Gastrocnemius medialis (tissue), 4 donors: ENCODE measurements at regions not wholly inside any gene's neighbourhood (a gene's known extent, or its start where the extent isn't known, plus 50 kb on each side); places are given as distances from the start of the nearest gene placed in this dataset.

Experiments used
- ATAC-seq, 2 donors: fragments of 150-250 bp; one replicate each; pipeline ENCODE4 v1.9.1; 2016
- DNase-seq, 2 donors: peaks; one replicate each; pipeline ENCODE4 v3.0.0-alpha.2; 2019
- H3K27ac ChIP-seq, 4 donors: fragments of 200-600 bp; sonication (generic); 1 replicate in 1 of 4; 2 replicates in 3 of 4; pipeline ENCODE4 v1.5.1; 2016 to 2018; ENCODE audit warnings: mild to moderate bottlenecking in 2 of 4, moderate library complexity in 1 of 4
- H3K27me3 ChIP-seq, 3 donors: fragments of 200-600 bp; sonication (generic) in 2 of 3; 1 replicate in 1 of 3; 2 replicates in 2 of 3; pipeline versions ENCODE4 v1.5.1 to v1.6.0; 2016 to 2019; ENCODE audit warnings: mild to moderate bottlenecking in 1 of 3, moderate library complexity in 1 of 3
- H3K36me3 ChIP-seq, 2 donors: fragments of 200-600 bp; sonication (generic) in 1 of 2; one replicate each; pipeline ENCODE4 v1.5.1; 2017 to 2018
- H3K4me1 ChIP-seq, 2 donors: fragments of 200-600 bp; sonication (generic) in 1 of 2; one replicate each; pipeline ENCODE4 v1.5.1; 2016 to 2017; ENCODE audit warnings: mild to moderate bottlenecking in 2 of 2
- H3K4me3 ChIP-seq, 4 donors: fragments of 200-600 bp; sonication (generic) in 3 of 4; 1 replicate in 1 of 4; 2 replicates in 3 of 4; pipeline ENCODE4 v1.5.1; 2016 to 2019; ENCODE audit warnings: mild to moderate bottlenecking in 2 of 4
- H3K9me3 ChIP-seq, 3 donors: fragments of 200-600 bp; sonication (generic) in 2 of 3; 1 replicate in 1 of 3; 2 replicates in 2 of 3; pipeline ENCODE4 v1.5.1; 2016 to 2019
- CTCF ChIP-seq, 5 experiments: fragments of 450-650 bp in 3 of 5; fragments of 200-600 bp in 2 of 5; sonication (generic) in 2 of 5; IDR thresholded peaks in 4 of 5; conservative IDR thresholded peaks in 1 of 5; 1 replicate in 4 of 5; 2 replicates in 1 of 5; pipeline ENCODE4 v1.5.1; 2016 to 2019; ENCODE audit warnings: antibody characterized with exemption in 5 of 5, mild to moderate bottlenecking in 3 of 5, moderate library complexity in 3 of 5
- POLR2A ChIP-seq, 2 donors: fragments of 450-650 bp; IDR thresholded peaks; one replicate each; pipeline ENCODE4 v1.6.1; 2017; ENCODE audit warnings: antibody characterized with exemption in 2 of 2, mild to moderate bottlenecking in 2 of 2, moderate library complexity in 2 of 2
- in situ Hi-C, 4 donors: fragments of 200-750 bp; cut with MboI; loops; one replicate each; pipeline versions ENCODE4 v1.15.0 to v1.8.0; 2017; ENCODE audit warnings: low sequenced_read_pairs in 4 of 4
- intact Hi-C: fragments of 100-400 bp; cut with DNase I; formaldehyde crosslinking; loops from one replicate; pipeline ENCODE4 v1.15.1; 2023; ENCODE audit warnings: low total_unique reads

DNA sequence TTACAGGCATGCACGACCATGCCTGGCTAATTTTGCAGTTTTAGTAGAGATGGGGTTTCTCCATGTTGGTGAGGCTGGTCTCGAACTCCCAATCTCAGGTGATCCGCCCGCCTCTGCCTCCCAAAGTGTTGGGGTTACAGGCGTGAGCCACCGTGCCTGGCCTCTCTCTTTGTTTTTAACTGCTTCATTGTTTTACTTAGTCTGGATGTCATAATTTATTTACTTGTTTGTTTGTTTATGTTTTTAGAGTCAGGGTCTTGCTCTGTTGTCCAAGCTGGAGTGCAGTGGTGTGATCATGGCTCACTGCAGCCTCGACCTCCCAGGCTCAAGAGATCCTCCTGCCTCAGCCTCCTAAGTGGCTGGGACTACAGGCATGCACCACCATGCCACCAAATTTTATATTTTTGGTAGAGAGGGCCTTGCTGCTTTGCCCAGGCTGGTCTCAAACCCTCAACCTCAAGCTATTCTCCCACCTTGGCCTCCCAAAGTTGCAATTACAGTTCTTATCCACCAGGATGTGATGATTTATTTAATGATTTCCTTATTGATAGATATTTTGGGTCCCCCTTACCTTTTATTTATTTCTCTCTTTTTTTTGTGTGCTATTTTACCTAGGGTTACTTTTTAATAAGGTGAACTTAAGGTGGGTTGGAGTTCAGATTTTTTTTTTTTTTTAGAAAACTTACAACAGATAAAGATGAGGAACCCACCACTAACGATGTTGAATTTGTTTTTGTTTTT is 52.6 kb upstream of the ADA2 start:
- in situ Hi-C loops: no loop called here
- no peak for ATAC-seq
- intact Hi-C loops: no loop called here

DNA sequence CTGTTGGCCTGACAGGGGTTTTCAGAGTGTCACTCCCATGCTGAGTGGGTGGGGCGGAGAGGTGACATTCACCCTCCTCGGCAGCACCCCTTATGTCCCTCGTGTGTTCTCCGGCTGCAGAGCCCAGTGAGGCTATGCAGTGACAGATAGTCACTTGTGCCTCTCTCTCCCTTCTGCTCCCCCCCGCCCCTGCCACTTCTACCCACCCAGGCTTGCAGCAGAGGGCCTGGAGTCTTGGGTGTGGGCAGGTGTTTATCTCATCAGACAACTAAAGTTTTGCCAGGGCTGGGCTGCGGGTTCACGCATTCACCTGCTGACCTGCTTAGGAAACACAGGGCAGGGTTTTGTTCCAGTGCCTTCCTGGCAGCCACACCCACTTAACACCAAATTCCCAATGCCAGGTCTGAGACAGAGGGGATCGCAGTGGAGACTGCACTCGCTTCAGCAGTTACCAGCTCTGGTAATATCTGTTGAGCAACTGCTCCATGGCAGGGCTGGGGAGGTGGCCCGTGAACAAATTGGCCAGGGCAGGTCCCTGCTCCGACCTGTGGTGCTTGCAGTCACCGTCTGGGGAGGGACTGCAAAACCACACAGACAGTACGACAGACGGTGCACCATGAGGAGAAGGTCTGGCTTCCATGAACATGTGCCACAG is 50.5 kb upstream of the ADA2 start:
- H3K4me3 ChIP-seq: no peak overlapping the region
- no peaks in the 10 kb centered on the region for H3K27me3 ChIP-seq
- DNase-seq (no peak), ATAC-seq (no peak)
- H3K9me3 ChIP-seq: no peaks in the 10 kb centered on the region
- peaks cover 19 to 26% of the 10 kb centered on the region in 2 donors for H3K4me1 ChIP-seq
- no peak overlapping the region for H3K27ac ChIP-seq
- in situ Hi-C loops (loop anchor here in 1 of 4 donors (10.0 kb wide), 1 partner anchor 65 kb away; no protein-coding TSS in a partner anchor), intact Hi-C loops (loop anchor here (5.0 kb wide), 1 partner anchor 233 kb away; no protein-coding TSS in a partner anchor)
- H3K36me3 ChIP-seq: no peaks in the 10 kb centered on the region
- TF ChIP-seq CTCF (IDR thresholded peaks at IDR 0.05 in 4 of 5, conservative IDR thresholded peaks at IDR 0.05 in 1 of 5) (no peak), POLR2A (IDR thresholded peaks at IDR 0.05) (no peak)

More for the DNA sequence above, 52.6 kb upstream of the ADA2 start:
- Histone ChIP-seq H3K27ac (no peak overlapping the region), H3K9me3 (no peaks in the 10 kb centered on the region), H3K27me3 (no peaks in the 10 kb centered on the region), H3K4me3 (no peak overlapping the region), H3K36me3 (no peaks in the 10 kb centered on the region), H3K4me1 (peaks cover 0 to 5% of the 10 kb centered on the region in 2 donors)
- TF ChIP-seq CTCF (IDR thresholded peaks at IDR 0.05 in 4 of 5, conservative IDR thresholded peaks at IDR 0.05 in 1 of 5) (no peak), POLR2A (IDR thresholded peaks at IDR 0.05) (no peak)
- DNase-seq: no peak

DNA sequence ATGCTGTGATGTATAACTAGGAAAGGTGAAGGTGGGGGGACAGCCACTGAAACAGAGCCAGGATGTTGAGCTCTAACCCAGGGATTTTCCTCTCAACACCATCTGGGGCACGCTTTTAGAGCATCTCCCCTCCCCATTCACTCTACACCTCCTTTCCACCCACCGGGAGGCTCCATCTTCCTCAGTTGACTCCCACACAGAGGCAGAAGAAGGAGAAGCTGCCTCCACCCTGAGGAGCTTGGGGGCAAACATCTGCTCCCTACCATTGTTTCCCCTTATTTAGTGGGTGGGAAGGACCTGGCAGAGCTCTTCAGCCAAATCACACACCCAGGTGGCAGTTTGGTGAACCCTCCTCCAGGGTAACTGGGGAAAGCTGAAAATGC is 50.0 kb upstream of the ADA2 start:
- intact Hi-C loops (loop anchor here (5.0 kb wide), 1 partner anchor 233 kb away; no protein-coding TSS in a partner anchor), in situ Hi-C loops (loop anchor here in 1 of 4 donors (10.0 kb wide), 1 partner anchor 64 kb away; no protein-coding TSS in a partner anchor)
- no peak for DNase-seq
- TF ChIP-seq POLR2A (IDR thresholded peaks at IDR 0.05) (no peak), CTCF (IDR thresholded peaks at IDR 0.05 in 4 of 5, conservative IDR thresholded peaks at IDR 0.05 in 1 of 5) (no peak)
- H3K27me3 ChIP-seq: no peaks in the 10 kb centered on the region
- peaks cover 22 to 31% of the 10 kb centered on the region in 2 donors for H3K4me1 ChIP-seq
- H3K9me3 ChIP-seq: no peaks in the 10 kb centered on the region
- ATAC-seq: no peak
- H3K4me3 ChIP-seq: no peak overlapping the region
- no peak overlapping the region for H3K27ac ChIP-seq
- no peaks in the 10 kb centered on the region for H3K36me3 ChIP-seq
